ENCODE measurements at regions not wholly inside any gene's neighbourhood (a gene's known extent, or its start where the extent isn't known, plus 50 kb on each side); places are given as distances from the start of the nearest gene placed in this dataset.

DNA sequence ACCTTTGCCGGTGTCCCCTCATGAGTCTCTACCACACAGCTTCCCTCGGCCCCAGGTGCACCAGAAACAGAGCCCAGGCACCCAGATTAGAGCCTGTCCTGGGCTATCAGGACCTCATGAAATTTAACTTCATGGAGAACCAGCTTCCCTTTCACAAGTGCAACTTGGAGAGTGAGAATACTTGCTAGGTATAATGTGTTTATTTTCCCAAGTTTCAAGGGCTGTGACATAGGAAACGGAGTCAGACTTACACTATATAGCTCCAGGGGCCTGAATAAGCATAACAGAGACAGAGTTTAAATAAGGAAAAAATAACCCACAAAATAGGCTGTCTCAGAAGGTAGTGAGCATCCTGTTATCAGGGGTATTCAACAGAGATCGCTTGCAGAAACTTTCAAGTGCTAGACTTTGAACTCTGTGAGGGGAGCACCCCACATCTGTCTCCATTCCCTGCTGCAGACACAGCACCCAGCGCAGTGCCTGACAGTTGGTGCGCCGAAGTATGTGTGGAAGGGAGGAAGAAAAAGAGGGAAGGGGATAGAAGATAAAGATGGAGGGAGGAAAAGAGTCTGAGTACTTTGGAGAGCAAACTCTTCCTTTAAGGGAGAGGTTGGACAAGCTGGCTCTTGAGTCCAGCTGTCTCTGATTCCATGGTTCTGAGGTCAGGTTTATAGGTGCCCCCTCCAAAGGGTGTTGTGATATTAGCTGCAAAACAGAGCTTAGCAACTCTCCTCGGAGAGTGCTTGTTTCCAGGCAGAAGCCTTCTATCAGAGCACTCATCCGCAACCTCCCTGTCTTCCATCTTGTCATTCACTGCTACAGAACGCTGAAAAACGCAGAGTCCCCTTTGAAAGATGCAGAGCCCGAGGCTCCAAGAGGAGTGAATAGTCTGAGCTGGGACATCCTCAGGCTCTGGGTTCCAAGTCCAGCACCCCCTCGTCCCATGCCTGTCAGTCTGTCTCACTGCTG, 84.8 kb downstream of the CPN2 start:
- no peak for DNase-seq (ENCODE audit: low read depth)

DNA sequence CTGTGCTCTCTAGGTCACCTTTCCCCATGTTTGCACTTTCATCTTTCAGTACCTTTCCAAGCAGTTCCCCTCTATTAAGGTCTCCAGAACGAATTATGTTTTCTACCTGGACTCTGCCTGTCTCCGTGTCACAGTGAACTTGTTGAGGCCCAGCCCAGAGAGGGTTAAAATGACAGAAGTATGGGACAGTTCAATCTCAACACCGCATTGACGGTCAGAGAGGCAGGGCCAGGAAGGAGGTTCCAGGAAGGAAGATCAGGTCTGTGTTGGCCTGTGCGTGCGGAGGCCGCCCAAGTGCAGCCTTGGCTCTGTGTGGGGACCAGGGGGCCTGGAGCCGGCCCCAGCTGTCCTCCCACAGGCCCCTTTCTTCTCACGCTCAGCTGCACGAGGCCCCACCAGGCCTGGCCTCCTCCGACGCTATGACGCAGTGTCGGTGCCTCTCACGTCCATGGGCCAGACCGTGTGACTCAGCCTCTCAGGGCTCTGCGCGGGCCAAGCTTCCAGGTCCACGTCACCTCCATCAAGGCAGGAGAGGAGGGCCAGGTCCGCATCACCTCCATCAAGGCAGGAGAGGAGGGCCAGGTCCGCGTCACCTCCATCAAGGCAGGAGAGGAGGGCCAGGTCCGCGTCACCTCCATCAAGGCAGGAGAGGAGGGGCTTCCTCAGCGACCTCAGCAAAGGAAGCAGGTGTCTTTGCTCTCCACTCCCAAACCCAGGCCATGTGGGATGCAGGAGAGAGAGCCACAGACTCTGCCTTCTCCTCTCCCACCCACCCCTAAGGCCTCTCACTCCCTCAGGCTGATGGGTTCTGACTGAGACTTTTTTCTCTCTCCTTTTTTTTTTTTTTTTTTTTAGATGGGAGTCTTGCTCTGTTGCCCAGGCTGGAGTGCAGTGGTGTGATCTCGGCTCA, 83.1 kb downstream of the CPN2 start:
- DNase-seq (ENCODE audit: low read depth), result no peak

DNA sequence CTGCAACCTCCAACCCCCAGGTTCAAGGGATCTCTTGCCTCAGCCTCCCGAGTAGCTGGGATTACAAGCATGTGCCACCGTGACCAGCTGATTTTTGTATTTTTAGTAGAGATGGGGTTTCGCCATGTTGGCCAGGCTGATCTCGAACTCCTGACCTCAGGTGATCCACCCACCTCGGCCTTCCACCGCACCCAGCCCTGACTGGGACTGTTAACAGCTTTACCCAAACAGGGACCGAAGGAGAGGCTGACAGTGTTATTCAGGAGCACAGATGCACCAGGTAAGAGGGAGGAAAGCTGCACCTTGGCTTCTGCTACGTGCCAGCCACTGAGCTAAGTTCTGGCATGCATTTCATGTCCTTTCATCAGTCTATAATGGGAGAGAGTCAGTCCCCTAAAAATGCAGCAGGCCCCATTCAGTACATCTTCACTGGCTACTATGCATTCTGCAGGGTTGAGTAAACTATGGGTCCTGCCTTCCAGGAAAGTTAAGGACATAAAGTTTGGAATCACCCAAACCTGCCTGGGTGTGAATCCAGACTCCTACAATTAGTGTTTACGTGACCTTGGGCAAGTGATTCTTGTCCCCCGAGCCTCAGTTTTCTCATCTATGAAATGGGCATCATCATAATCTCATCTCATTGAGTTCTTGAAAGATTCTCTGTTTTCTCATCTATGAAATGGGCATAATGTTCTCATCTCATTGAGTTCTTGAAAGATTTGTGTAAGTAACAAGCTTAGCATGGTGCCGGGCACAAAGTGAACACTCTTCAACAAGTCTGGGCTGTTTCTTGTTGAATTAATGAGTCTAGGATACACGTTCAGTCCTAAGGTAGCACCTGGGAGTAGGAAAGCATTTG, 82.2 kb downstream of the CPN2 start:
- DNase-seq (ENCODE audit: low read depth), result no peak

DNA sequence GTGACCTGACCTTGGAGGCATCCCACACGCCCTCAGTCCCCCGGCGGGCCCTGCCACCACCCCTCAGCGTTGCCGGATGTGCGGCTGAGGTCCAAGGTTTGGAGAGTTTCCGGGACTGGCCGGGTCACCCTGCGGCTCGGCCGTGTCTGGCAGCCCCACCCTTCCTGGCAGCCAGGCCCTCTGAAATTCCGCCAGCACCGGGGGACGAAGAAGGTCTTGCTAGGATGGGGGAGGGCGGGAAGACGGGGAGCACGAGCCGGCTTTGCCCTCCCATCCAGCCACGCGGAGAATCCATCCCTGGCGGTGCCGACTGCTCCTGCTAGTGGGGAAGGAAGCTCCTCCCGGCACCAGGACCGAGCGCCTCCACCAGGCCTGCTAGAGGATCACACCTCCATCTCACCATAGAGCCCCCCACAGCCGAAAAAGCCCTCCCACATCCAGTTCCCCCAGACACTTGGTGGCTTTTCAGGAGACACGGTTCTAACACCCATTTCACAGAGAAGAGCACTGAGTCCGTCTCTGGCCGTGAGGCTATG, 81.5 kb downstream of the CPN2 start:
- no peak for DNase-seq (ENCODE audit: low read depth)

DNA sequence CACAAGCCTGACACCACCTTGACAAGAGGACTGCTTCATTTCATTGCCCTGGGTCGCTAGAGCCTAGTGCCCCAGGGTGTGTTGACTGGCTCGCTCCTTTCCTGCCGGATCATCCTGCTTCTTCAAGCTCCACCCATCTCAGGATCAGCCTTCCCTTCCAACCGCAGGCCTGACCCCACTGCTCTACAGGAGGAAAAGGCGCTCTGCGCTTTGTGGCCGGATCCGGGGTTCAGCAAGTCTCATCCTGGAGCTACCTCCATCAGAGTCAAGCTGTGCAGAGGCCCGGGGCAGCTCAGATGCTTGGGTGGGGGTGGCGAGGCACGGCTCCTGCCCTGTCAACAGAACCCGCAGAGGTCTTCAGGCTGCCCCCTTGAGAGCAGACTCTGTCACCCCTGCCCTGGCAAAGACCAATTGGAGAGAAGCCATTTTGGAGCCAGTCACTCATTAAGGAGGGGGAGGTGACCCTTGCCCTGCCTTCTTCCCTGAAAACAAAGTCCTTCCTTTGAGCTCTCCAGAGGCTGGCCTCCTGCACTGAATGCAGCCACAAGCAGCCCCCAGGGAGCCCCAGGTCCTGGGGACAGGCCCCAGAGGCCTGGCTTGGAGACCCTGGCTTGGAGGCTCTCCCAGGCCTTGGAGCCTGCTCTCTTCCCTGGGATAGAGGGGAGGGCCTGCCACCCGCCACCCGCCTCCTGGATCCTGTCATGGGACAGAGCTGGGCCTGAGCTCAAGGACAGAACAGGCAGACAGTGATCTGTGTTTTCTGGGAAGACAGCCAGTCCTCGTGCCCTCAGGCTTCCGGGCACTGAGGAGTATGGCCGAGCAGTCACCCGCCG, 80.3 kb downstream of the CPN2 start:
- no peak for DNase-seq (ENCODE audit: low read depth)

DNA sequence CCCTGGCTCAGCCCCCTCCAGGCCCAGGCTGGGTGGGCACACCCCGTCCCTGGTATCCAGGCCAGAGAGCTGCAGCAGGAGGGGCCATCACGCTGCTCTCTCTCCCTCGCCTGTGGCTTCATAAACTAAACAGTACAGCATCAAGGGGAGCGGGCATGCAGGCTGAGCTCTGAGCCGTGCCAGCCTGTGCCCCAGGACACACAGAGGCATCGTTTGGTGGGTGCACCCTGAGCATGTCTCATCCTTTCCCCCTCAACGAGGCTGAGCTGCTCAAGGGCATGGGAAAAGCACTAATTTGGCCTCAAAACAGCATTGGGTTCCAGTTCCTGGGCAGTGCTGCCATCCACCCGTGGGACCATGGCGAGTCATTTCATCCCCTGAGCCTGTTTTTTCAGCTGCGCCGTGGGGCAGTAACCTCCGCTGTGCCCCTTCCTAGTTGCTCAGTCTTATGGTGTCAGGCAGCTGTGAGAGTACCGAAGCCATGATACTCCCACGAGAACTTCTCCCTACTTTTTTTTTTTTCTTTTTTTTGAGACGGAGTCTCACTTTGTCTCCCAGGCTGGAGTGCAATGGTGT, 79.6 kb downstream of the CPN2 start:
- no peak for DNase-seq (ENCODE audit: low read depth)

DNA sequence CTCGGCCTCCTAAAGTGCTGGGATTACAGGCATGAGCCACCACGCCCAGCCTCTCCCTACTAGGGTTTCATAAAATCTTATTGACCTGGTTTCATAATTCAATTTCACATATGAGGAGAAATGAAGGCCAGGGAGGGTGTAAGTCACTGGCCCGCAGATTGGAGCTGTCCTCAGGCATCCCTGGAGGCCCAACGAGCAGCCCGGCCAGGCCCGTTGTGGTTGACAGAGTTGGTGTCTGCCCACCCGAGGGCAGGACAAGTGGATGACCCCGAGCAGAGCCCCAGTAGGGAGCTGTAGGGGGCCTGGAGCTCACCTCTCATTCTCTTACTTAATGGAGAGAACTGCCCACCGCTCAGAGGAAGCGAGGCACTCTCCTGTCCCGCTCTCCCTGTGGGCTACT, 78.9 kb downstream of the CPN2 start:
- DNase-seq (ENCODE audit: low read depth), result no peak

DNA sequence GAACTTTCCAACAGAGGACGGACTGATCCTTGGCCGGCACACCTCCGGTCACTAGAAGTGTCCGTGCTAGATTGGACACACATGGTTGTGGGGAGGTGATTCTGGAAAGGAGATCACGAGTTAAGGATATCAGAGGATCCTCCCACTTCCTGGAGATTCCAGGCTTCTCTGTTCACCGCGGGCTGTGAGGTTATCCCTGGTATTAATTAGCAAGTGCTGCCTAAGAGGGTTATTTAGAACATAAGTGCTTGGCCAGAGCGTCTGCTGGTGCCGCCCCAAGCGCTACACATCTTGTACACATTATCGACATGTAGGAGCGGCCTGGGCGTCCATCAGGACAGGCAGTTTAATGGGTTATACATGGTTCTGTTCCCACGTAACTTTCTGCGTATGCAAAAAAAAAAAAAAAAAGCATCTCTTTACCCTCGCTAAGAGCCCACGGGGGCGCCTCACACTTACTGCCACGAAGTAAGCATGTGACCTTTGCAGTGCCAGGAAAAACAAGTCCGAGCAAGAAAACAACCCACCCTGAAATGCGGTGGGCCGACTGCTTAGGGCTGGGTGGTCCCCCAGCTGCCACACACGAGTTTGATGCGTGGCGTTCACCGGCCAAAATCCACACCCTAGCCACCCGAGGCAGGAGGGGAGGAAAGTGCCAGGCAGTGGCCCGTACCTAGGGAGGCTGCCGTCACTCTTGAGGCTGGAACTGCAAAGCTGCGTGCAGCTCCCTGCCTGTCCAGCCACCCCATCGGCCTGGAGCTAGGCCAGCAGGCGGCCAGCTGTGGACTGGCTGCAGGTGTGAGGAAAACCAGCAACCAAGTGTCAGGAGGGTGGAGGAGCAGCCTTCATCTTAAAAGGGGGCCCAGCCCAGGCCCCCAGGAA, 78.0 kb downstream of the CPN2 start:
- no peak for DNase-seq (ENCODE audit: low read depth)

DNA sequence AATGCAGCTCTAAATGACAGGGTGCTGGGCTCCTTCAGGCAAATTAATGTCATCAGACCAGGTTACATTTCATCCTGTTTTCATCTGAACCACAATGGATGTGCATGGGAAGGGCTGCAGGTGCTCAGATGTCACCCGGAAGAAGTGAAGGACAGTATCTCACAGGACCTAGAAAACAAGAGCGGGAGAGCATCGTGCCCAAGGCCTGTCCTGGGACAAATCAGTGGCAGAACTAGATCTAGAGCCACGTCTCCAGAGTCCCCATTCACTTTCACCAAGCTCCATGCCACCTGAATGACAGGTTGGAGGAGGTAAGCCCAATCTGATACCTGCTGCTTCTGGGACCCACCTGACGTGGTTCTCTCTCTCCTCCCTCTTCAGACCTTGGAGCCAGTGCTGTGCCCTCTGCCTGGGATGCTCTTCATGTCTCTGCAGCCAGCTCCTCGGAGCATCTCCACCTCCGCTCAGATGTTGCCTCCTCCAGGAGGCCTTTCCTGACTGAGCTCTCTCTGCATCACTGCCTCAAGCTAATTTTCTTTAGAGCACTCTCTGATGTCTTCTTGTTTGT, 77.3 kb downstream of the CPN2 start:
- no peak for DNase-seq (ENCODE audit: low read depth)

DNA sequence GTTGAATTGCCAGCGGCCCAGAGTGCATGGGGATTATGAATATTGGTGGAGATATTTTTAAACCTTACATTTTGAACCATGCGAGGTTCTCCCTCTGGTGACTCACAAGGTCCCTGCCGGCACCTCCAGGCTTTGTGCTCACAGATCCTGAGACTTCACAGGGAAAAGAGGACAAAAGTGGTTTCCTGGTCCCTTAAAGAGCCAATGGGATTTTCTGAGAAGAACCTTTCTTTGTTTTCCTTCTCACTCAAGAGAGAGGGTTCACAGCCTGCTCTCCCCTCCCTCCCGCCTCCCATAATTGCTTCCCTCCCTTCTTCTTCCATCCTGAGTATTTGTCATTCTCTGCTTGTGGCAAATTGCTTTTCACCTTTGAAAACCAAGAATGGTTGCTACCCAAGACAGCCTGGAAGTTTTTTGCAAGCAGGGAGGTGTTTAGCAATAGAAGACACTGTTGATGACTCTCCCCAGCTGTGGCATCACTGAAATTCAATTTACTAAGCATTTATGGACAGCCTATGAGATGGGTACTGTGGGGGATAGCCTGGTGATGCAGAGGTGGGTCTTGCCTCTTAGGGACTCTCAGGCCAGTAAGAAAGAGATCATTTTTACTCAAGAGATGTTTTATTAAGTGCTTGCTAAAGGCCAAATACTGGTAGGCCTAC, 76.6 kb downstream of the CPN2 start:
- DNase-seq (ENCODE audit: low read depth), result no peak

DNA sequence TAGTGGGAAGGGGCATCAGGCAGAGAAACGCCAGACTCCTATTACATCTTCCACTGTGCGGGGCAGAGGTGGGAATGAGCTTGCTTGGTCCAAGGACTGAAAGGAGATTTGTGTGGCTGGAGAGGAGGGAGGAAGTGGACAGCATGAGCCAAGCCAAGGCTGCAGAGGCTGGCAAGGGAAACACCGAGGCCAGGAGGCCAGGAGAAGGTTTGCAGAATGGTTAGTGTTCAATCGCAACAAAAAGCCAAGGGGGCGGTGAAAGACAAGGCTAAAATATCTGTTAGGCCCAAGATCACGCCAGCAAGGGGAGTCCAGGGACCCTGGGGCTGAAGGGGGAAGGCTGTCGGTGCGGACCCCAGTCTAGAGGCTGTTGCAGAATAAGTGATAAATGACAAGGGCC, 75.8 kb downstream of the CPN2 start:
- no peak for DNase-seq (ENCODE audit: low read depth)

DNA sequence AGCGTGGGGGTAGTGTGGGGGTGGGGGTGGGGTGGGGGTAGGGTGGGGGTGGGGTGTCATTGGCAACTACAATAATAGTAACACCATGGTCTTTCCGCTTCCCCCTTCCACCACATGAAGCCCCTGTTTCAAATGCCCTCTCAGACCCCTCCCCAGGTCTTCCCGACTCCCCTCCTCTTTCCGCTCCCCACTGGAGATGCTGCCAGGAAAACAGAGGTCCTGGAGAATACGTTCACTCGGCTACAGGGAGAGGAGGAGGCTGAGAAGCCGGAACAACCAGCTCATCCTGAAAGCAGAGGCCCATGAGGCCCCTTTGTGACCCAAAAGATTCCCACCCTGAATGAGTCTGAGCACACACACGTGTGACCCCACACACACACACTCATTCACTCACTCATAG, 75.4 kb downstream of the CPN2 start:
- no peak for DNase-seq (ENCODE audit: low read depth)

DNA sequence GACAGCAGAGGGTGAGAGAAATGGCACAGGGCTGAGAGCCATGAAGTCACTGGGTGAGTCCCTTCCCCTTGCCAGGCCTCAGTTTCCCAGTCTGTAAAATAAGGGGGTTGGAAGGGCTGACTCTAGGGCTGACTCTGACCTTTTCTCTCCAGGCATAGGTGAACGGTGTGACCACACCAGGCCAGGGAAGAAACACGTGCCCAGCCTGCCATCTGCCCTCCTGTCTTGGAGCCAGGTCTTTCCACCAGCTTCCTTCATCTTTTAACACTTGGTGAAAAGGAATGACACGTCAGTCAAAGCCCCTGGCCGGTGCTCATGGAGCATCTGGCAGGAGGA, 74.4 kb downstream of the CPN2 start:
- no peak for DNase-seq (ENCODE audit: low read depth)

DNA sequence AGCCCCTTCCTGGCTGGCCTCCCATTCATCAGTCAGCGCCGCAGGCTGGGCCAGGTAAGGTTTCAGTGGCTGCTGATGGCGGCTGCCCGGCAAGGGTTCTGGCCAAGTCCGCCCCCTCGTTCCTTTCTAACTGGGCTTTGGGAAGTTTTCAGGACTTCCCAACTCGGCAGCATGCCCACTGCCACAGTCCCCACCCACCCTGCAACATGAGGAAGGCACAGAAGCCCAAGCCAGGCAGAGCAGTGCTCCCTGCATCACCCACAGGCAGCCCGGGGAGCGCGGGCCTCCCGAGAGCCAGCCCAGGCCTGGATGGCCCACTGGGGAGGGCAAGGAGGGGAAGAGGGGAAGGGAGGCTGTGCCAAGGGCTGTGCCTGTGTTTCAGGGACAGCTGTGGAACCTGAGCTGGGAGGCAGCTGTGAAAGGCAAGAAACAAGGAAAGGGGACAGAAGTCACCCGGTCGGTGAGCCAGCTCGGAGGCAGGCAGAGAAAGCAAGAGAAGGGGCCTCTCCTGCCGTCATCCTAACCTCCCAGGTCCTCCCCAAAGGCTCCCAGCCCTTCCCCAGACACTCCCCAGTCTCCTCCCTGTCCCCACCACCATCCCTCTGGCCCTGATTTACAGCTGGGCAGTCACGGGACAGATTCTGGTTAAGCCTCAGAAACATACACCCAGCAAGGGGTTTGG, 73.9 kb downstream of the CPN2 start:
- no peak for DNase-seq (ENCODE audit: low read depth)

DNA sequence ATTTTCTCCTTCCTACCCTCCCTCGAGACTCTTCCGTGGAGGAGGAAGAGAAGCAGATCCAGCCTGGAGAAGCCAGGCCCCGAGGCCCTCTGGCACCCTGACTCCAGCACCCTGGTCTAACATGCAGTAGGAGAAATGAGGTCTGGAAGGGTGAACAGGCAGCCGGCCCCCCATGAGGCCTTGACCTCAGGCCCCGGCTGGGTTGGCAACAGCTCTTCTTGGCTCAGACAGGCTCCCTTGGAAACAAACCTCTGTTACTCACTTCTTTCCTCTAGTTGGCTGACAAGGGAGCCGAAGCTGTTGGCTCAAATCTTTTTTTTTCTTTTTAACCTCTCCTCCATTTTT, 73.4 kb downstream of the CPN2 start:
- DNase-seq (ENCODE audit: low read depth), result no peak

DNA sequence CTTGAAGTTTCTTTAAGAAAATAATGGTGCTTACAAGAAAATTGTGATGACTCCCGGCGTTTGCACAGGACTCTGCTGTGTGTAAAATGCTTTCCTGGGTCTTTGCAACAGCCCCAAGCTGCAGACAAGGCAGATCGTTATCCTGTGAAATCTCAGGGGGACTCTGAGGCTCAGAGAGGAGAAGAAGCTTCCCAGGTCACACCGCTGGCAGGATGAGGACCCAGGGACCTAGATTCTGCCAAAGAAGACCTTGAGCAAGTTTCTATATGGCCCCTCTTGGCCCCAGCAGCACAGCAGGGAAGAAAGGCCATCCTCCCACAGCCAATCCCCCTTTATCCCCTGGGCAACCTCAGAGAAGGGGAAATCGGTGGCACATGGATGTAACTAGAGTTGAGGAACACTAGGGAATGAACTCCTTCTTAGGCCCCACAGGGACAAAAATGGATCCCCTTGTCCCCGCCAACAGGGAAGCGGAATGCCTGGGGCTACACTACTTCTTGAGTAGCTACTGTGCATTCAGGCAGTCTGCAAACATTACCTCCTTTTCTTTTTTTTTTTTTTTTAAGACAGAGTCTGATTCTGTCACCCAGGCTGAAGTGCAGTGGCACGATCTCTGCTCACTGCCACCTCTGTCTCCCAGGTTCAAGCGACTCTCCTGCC, 72.8 kb downstream of the CPN2 start:
- no peak for DNase-seq (ENCODE audit: low read depth)

DNA sequence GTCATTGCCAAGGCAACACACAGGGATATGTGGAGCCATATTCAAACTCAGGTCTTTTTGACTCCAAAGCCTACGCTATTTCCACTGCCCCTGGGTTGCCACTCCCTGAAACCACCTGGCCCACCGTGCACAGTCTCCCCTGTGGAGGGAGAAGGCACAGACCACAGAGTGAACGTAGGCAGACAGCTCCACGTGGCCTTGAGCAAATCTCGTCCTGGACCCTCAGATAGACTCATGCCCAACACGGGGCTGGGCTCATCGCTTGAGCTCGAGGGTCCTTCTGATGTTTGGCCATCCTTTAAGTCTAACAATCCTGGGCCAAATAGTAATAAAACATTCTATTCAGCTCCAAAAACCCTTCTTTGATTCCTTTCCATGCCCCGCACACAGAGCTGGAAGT, 72.0 kb downstream of the CPN2 start:
- DNase-seq (ENCODE audit: low read depth), result no peak

All from forelimb muscle (tissue), 1 donor.